Retinal pigment epithelial cell (primary cell): ENCODE measurements at regions not wholly inside any gene's neighbourhood (a gene's known extent, or its start where the extent isn't known, plus 50 kb on each side); places are given as distances from the start of the nearest gene placed in this dataset.

Experiments used
- DNase-seq: peaks from one replicate; pipeline ENCODE4 v3.0.0-alpha.2; 2010; ENCODE audit warnings: low read depth
- H3K4me3 ChIP-seq: 2 replicates; pipeline ENCODE4 v1.5.1; 2011; ENCODE audit warnings: mild to moderate bottlenecking, low read length, control low read depth, moderate library complexity
- CTCF ChIP-seq: conservative IDR thresholded peaks from 2 replicates; pipeline ENCODE4 v1.5.1; 2011; ENCODE audit warnings: low read depth, low read length, control low read depth, inconsistent platforms

- H3K4me3 ChIP-seq = no peak overlapping the region
- no peak for DNase-seq
- TF ChIP-seq CTCF = no peak
Measured at GRCh38 chr9:70470050-70471015, 55.9 kb upstream of the KLF9 start.

GRCh38 chr9:70468291-70468690 is 53.8 kb upstream of the KLF9 start:
- no peak for DNase-seq
- TF ChIP-seq CTCF = no peak
- H3K4me3 ChIP-seq = no peak overlapping the region

GRCh38 chr9:70466976-70467561 is 52.6 kb upstream of the KLF9 start:
- no peak for DNase-seq
- no peak for TF ChIP-seq CTCF
- no peak overlapping the region for H3K4me3 ChIP-seq

GRCh38 chr9:70465904-70466303 is 51.4 kb upstream of the KLF9 start:
- DNase-seq = no peak
- no peak overlapping the region for H3K4me3 ChIP-seq
- TF ChIP-seq CTCF = no peak

GRCh38 chr9:70465398-70465797 is 50.9 kb upstream of the KLF9 start:
- TF ChIP-seq CTCF = no peak
- no peak for DNase-seq
- no peak overlapping the region for H3K4me3 ChIP-seq
